Glutamatergic neuron (in vitro differentiated cells): ENCODE measurements at regions not wholly inside any gene's neighbourhood (a gene's known extent, or its start where the extent isn't known, plus 50 kb on each side); places are given as distances from the start of the nearest gene placed in this dataset.

ENCODE experiments used
- DNase-seq: peaks from one replicate; pipeline ENCODE4 v3.0.0; 2022
- H3K27ac Mint-ChIP-seq: one replicate; pipeline ENCODE4 v1.8.0; 2020; ENCODE audit warnings: mild to moderate bottlenecking, mixed read lengths, inconsistent platforms; ENCODE audit not compliant: unreplicated experiment
- H3K27me3 Mint-ChIP-seq: one replicate; pipeline ENCODE4 v1.8.0; 2020; ENCODE audit warnings: mild to moderate bottlenecking, moderate library complexity, mixed read lengths, inconsistent platforms; ENCODE audit not compliant: unreplicated experiment
- H3K36me3 Mint-ChIP-seq: one replicate; pipeline ENCODE4 v1.8.0; 2020; ENCODE audit warnings: mild to moderate bottlenecking, mixed read lengths, inconsistent platforms; ENCODE audit not compliant: unreplicated experiment
- H3K4me1 Mint-ChIP-seq: one replicate; pipeline ENCODE4 v1.8.0; 2020; ENCODE audit warnings: mild to moderate bottlenecking, low read depth, mixed read lengths, inconsistent platforms; ENCODE audit not compliant: unreplicated experiment
- H3K4me3 Mint-ChIP-seq: one replicate; pipeline ENCODE4 v1.8.0; 2020; ENCODE audit warnings: mild to moderate bottlenecking, mixed read lengths, inconsistent platforms; ENCODE audit not compliant: unreplicated experiment
- H3K9me3 Mint-ChIP-seq: one replicate; pipeline ENCODE4 v1.8.0; 2020; ENCODE audit warnings: mild to moderate bottlenecking, moderate library complexity, mixed read lengths, inconsistent platforms; ENCODE audit not compliant: unreplicated experiment
- CTCF ChIP-seq: fragments of 200-600 bp; sonication (generic); IDR thresholded peaks from one replicate; pipeline ENCODE4 v1.5.0; 2021; ENCODE audit not compliant: partially characterized antibody, unreplicated experiment

DNA sequence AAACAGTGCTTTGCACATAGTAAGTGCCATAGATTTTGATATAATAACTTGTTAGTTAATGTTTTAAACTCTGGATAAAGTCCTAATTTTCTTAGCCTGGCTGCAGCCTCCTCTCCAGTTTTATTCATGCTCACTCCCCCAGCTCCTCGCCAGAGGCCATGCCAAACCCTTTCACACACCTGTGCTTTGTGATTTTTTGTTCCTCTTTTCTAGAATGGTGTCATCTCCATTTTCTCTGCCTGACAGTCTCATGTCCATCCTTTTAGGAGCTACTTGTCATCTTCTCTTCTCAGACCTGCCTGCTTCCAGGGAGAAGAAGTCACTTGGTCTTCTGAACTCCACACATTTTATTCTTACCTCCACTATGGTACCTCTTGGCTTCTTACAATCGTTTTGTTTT lies 55.8 kb upstream of the SPATA13 start:
- Mint-ChIP-seq H3K9me3 (no peaks in the 10 kb centered on the region), H3K27ac (no peak overlapping the region), H3K4me3 (no peak overlapping the region), H3K27me3 (no peaks in the 10 kb centered on the region), H3K36me3 (no peaks in the 10 kb centered on the region), H3K4me1 (no peaks in the 10 kb centered on the region)
- TF ChIP-seq CTCF: no peak
- no peak for DNase-seq

DNA sequence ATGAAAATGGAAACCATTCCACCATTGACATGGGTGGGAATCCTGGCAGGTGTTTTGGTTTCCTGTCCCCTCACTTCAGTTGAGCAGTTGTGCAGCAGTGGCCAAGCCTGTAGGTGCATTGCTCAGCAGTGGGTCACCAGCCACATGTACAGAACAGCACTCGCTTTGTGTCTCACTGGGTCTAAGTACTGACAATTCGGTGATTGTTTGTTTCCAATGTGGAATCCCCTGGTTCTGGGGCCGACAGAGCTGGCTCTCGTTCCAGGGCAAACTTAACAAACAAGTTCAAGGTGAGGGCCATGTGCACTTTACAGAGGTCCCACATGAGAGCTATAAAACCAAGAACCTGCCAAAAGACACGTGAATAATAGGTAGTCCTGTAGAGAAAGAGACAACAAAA lies 54.1 kb upstream of the SPATA13 start:
- no peak for DNase-seq
- Mint-ChIP-seq H3K27me3 (no peaks in the 10 kb centered on the region), H3K36me3 (no peaks in the 10 kb centered on the region), H3K4me3 (no peak overlapping the region), H3K4me1 (no peaks in the 10 kb centered on the region), H3K9me3 (no peaks in the 10 kb centered on the region), H3K27ac (no peak overlapping the region)
- TF ChIP-seq CTCF: no peak

DNA sequence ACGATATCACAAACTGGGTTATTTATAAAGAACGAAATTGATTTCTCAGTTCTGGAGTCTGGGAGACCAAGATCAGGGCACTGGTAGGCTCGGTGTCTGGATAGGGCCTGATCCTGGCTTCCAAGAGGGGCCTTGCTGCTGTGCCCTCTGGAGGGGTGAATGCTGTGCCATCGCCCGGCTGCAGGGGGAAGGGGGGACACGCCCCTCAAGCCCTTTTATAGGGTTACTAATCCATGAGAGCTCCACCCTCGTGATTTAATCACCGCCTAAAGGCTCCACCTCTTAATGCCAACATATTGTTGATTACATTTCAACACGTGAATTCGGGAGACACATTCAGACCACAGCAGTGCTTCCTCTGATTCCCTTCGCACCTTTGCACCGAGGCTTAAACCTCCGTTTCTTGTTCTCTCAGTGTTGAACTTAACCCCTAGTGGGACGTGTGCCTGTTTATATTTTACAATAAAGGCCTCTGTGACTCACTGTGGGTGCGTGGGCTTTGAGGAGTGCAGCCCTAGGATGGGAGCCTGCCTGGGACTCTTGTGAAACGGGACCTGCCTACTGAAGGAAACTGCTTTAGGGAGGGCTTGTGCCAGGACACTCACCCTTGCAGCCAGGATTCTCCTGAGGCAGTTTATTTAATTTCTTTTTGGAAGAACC lies 52.4 kb upstream of the SPATA13 start:
- Mint-ChIP-seq H3K27ac (no peak overlapping the region), H3K27me3 (no peaks in the 10 kb centered on the region), H3K4me1 (no peaks in the 10 kb centered on the region), H3K36me3 (no peaks in the 10 kb centered on the region), H3K4me3 (no peak overlapping the region), H3K9me3 (no peaks in the 10 kb centered on the region)
- DNase-seq: no peak
- TF ChIP-seq CTCF: no peak

DNA sequence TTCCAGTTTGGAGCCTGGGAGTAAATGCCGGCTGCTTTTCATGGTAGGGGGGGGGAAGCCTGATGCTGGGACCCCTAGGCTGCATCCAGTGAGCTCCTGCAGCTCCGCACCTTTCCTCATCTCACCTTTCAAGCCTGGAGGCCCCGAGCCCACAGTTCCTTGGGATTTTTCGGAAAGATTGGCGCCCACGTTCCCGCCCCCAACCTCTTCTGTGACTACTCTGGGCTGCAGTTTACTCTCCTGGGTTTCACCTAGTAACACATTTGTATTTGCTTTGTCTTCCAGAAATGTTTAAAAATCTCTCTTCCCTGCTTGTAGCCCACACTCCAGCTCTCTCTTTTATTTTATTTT lies 51.9 kb upstream of the SPATA13 start:
- no peak for TF ChIP-seq CTCF
- H3K36me3 Mint-ChIP-seq: no peaks in the 10 kb centered on the region
- no peak for DNase-seq
- no peaks in the 10 kb centered on the region for H3K9me3 Mint-ChIP-seq
- no peak overlapping the region for H3K27ac Mint-ChIP-seq
- no peak overlapping the region for H3K4me3 Mint-ChIP-seq
- no peaks in the 10 kb centered on the region for H3K27me3 Mint-ChIP-seq
- no peaks in the 10 kb centered on the region for H3K4me1 Mint-ChIP-seq

- Mint-ChIP-seq H3K27ac (no peak overlapping the region), H3K9me3 (peaks cover 2% of the 10 kb centered on the region), H3K4me1 (no peaks in the 10 kb centered on the region), H3K36me3 (no peaks in the 10 kb centered on the region), H3K27me3 (no peaks in the 10 kb centered on the region), H3K4me3 (no peak overlapping the region)
- TF ChIP-seq CTCF: no peak
- no peak for DNase-seq
Observed at GRCh38 chr13:24110011-24110410, 50.5 kb upstream of the SPATA13 start.
